HG03378 (cell line): ENCODE measurements at regions not wholly inside any gene's neighbourhood (a gene's known extent, or its start where the extent isn't known, plus 50 kb on each side); places are given as distances from the start of the nearest gene placed in this dataset.
A peak's percentile ranks its signal among the peaks of the same experiment; 100 is the strongest.

Experiments
- ATAC-seq: cut with Tn5 transposase; IDR thresholded peaks from one replicate; pipeline ENCODE4 v1.9.1; 2021; ENCODE audit warnings: mild to moderate bottlenecking, moderate library complexity; ENCODE audit not compliant: unreplicated experiment

DNA sequence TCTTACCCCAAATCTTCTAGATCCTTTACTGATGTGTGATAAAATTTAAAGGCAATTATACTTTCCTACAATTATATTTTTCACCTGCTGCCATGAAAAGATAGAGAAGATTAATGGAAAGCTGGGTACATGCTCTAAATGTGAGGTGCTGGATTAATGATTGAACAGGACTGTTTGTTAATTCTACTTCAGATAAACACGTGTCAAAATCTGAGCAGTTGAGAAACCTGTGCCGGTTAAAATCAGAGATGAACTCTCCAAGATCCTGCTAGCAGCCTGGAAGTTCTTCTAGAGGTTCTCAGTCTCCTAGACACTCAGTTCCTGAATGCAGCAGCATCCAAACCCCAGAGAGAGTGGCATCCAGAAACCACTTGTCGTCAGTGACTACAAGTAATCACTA, 69.2 kb downstream of the INHBA start:
- ATAC-seq, result no peak

- peak; percentile 89 for ATAC-seq
Measured at GRCh38 chr7:41630741-41631140, 72.1 kb downstream of the INHBA start.

DNA sequence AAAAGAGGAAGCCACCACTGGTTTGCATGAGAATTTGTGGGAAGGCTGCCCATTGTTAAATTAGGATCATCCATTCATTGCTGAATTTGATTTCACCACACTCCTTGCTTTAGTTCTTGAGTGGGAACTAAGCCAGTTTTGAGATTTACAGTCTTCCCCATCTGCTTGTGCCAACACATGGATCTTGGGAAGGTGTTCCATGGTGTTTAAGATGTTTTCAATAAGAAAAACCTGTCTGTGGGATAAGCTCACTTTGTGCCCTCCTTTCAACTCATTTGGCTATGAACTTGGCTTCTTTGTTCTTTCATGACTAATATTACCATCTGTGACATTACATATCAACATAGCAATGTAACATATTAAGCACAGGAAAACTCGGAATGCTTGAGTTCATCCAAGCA, 73.2 kb downstream of the INHBA start:
- no peak for ATAC-seq

DNA sequence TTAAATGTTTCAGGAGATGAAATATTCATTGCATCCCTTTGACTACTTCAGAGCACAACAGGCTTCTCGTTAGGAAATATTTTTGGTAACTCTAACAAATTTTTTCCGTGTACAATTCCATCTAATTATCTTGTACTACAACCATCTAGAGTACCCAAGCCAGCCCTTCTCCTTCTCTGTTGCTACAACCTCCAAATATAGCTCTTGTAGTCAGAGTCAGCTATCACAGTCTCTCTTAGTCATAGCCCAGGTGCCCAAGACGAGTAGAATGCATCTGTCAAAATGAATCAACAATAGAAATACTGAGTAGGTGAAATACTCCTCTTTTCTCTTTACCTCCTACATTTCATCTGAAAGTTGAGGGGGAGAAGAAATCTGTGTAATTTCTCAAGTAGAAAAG, 74.0 kb downstream of the INHBA start:
- no peak for ATAC-seq

DNA sequence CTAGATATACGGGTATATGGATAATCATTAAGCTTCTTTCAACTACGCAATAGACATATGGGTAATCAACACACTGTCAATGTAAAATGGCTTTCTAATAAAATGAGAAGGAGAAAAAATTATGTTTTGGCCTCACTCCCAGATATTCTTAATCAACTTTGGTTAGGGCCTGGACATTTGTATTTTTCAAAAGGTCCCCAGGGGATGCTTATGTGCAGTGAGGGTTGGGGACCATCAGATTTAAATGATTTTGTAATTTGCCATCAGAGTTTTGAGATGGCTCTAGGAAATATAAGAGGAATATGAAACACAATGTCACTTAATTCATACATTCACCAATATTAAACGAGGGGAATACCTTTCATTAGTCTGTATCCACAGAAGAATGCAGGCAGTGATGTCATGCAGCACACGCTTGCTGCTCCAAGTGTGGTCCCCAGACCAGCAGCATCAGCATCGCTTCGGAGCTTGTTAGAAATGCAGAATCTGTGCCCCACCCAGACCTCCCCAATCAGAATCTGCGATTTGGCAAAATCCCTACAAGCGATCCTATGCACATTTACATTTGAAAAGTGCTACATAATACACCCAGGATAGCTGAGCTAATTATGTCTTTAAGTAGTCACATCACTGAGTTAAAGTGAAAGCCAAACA, 75.1 kb downstream of the INHBA start:
- ATAC-seq, result no peak

DNA sequence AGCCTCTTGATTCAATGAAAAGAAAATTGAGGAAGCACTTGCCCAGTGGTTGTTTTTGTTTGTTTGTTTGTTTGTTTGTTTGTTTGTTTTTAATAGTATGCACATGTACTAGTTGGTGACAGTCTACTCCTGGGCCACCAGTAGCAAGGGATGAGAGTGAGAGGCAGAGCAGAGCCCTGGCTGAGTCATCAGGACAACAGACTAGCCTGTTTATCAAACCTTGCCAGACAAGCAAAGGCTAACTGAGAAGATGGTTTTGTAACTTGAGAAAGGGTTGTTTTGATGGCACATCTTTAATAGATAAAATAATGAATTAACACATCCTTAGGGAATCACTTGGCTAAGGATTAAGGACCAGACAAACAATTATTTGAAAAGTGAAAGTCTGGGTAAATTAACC, 78.1 kb downstream of the INHBA start:
- no peak for ATAC-seq

GRCh38 chr7:41621953-41622831, 80.7 kb downstream of the INHBA start:
- ATAC-seq, result no peak

GRCh38 chr7:41617987-41618386, 84.9 kb downstream of the INHBA start:
- no peak for ATAC-seq

DNA sequence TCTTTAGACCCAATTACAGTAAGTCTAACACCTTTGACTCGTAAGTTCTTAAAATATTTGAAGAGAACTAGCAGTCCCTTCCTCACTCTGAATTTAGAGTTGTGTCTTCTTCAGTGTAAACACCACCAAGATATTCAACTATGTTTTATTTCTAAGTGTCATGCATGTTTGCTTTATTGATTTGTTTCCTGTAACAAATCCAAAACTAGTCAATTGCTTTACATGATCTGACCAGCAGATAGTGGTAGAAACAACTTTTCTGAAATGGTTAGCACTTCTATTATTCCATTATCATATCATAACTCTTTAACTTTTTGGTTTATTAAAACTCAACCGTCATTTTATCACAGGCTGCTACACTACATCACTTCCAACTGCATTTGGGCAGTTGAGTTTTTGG, 90.1 kb downstream of the INHBA start:
- no peak for ATAC-seq

DNA sequence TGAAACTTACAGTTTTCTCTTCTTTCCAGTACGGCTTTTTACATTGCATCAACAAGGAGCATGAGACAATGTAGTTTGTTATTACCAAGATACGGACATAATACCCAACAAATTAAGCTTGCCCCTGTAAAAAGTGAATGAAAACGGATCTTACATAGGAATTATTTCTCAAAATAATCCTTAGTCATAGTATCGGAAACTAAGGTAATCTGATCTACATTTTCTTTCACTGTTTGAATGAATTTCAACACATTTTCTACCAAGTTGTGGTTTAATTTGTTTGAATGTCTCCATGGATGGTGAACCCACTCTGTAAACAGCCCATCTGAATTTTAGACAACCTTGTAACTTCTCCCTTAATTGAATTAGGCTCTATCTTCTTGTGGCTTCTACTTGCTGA, 90.5 kb downstream of the INHBA start:
- no peak for ATAC-seq

- ATAC-seq, result no peak
Measured at GRCh38 chr7:41608447-41608846, 94.4 kb downstream of the INHBA start.

- ATAC-seq, result no peak
Measured at GRCh38 chr7:41603985-41604384, 98.9 kb downstream of the INHBA start.

GRCh38 chr7:41599760-41600159, 103.1 kb downstream of the INHBA start:
- no peak for ATAC-seq

GRCh38 chr7:41592794-41593193, 110.1 kb downstream of the INHBA start:
- no peak for ATAC-seq

GRCh38 chr7:41592236-41592635, 110.7 kb downstream of the INHBA start:
- ATAC-seq, result no peak

- ATAC-seq, result no peak
Measured at GRCh38 chr7:41590986-41591385, 111.9 kb downstream of the INHBA start.

GRCh38 chr7:41588341-41588740, 114.5 kb downstream of the INHBA start:
- ATAC-seq, result no peak

DNA sequence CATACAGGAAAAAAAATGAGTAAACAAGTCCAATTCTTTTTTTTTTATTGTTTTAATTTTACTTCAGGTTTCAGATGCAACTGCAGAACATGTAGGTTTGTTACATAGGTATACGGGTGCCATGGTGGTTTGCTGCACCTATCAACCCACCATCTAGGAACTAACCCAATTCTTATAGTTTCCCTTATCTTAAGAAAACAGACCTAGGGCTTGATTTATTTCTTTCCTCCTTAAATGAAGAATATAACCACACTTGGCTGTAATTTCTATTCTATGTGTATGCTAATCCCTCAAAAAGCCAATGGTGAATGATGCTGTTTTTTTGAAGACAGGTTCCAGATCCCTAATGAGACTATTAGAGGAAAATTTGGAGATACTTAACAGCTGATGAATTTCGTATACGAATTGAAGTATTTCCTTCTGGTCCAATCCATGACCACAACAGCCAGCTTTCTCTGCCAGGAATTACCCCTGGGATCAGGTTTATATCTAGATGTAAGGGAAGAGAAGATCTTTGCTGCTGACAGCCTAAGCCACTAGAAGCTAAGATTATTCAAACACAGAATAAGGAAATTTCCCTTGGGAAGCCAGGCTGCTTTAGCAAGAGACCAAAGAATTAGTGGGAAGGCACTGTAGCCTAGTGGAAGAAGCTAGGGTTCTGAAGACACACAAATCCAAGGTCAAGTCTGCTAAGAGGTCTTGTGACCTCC, 115.8 kb downstream of the INHBA start:
- no peak for ATAC-seq

GRCh38 chr7:41584746-41585145, 118.1 kb downstream of the INHBA start:
- ATAC-seq, result no peak

DNA sequence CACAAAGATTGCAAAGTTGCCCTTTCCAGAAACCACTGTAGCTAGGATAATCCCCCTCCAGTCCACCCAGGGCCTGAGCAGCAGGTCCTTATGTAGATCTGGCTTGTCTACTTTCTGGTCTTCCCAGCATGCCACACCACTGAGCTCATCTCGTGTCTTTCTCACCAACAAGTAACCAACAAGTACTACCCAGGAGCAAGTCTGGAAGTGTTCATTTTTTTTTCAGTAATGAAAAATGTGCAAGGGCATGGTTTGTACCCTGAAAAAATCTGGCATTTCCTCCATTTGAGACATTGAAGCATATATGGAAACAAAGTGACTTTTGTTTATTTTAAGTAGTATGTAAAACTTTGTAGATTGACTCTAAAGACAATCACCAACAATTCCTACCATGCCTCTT, 120.8 kb downstream of the INHBA start:
- no peak for ATAC-seq

- no peak for ATAC-seq
Measured at GRCh38 chr7:41581041-41581440, 121.8 kb downstream of the INHBA start.
